Left ventricle myocardium inferior (tissue), 1 donor: ENCODE measurements at regions not wholly inside any gene's neighbourhood (a gene's known extent, or its start where the extent isn't known, plus 50 kb on each side); places are given as distances from the start of the nearest gene placed in this dataset.

ENCODE experiments used
- DNase-seq: peaks from one replicate; pipeline ENCODE4 v3.0.0-alpha.2; 2020
- H3K27ac ChIP-seq: fragments of 200-600 bp; replicated peaks from 2 replicates; pipeline ENCODE4 v1.8.0; 2021
- H3K27me3 ChIP-seq: fragments of 200-600 bp; 2 replicates; pipeline ENCODE4 v1.8.0; 2021; ENCODE audit warnings: low read depth
- H3K36me3 ChIP-seq: fragments of 200-600 bp; 2 replicates; pipeline ENCODE4 v1.8.0; 2021
- H3K4me1 ChIP-seq: fragments of 200-600 bp; 2 replicates; pipeline ENCODE4 v1.8.0; 2021
- H3K4me3 ChIP-seq: fragments of 200-600 bp; 2 replicates; pipeline ENCODE4 v1.8.0; 2021; ENCODE audit warnings: mild to moderate bottlenecking, moderate library complexity
- H3K9me3 ChIP-seq: fragments of 200-600 bp; replicated peaks from 2 replicates; pipeline ENCODE4 v1.8.0; 2021
- CTCF ChIP-seq: fragments of 200-600 bp; IDR thresholded peaks from 2 replicates; pipeline ENCODE4 v1.8.0; 2021; ENCODE audit warnings: antibody characterized with exemption, mild to moderate bottlenecking, borderline replicate concordance
- intact Hi-C: fragments of 100-400 bp; cut with micrococcal nuclease; formaldehyde crosslinking; loops from one replicate; pipeline ENCODE4 v1.11.0; 2022
- donor health status: DM: no; HTN: yes; CAD: no; lungs with severe emphysema.

- no peaks in the 10 kb centered on the region for H3K4me1 ChIP-seq
- peaks cover 11% of the 10 kb centered on the region for H3K9me3 ChIP-seq
- intact Hi-C loops, result no loop called here
- no peak overlapping the region for H3K4me3 ChIP-seq
- H3K36me3 ChIP-seq, result no peaks in the 10 kb centered on the region
- no peak for DNase-seq
- no peak for TF ChIP-seq CTCF
- no peaks in the 10 kb centered on the region for H3K27me3 ChIP-seq
- no peak overlapping the region for H3K27ac ChIP-seq
These were observed 1263.9 kb downstream of the FSCB start for GRCh38 chr14:43243168-43243567.

- H3K4me1 ChIP-seq, result no peaks in the 10 kb centered on the region
- no peak overlapping the region for H3K4me3 ChIP-seq
- H3K36me3 ChIP-seq, result no peaks in the 10 kb centered on the region
- no peaks in the 10 kb centered on the region for H3K27me3 ChIP-seq
- intact Hi-C loops, result no loop called here
- H3K27ac ChIP-seq, result no peak overlapping the region
- H3K9me3 ChIP-seq, result peaks cover 30% of the 10 kb centered on the region
- DNase-seq, result no peak
- TF ChIP-seq CTCF, result no peak
These were observed 1274.8 kb downstream of the FSCB start for GRCh38 chr14:43232261-43232660.

- TF ChIP-seq CTCF, result no peak
These were observed 1291.6 kb downstream of the FSCB start for GRCh38 chr14:43215524-43215923.

GRCh38 chr14:43207189-43207588, 1299.9 kb downstream of the FSCB start:
- Histone ChIP-seq H3K4me1 (no peaks in the 10 kb centered on the region), H3K4me3 (no peak overlapping the region), H3K36me3 (no peaks in the 10 kb centered on the region), H3K27ac (no peak overlapping the region), H3K9me3 (peaks cover 2% of the 10 kb centered on the region), H3K27me3 (no peaks in the 10 kb centered on the region)
- intact Hi-C loops, result no loop called here
- TF ChIP-seq CTCF, result no peak
- no peak for DNase-seq

More at GRCh38 chr14:43215524-43215923, 1291.6 kb downstream of the FSCB start:
- Histone ChIP-seq H3K9me3 (no peaks in the 10 kb centered on the region), H3K4me3 (no peak overlapping the region), H3K27me3 (no peaks in the 10 kb centered on the region), H3K4me1 (no peaks in the 10 kb centered on the region), H3K36me3 (no peaks in the 10 kb centered on the region), H3K27ac (no peak overlapping the region)
- intact Hi-C loops, result no loop called here
- no peak for DNase-seq

- H3K4me1 ChIP-seq, result no peaks in the 10 kb centered on the region
- no peaks in the 10 kb centered on the region for H3K36me3 ChIP-seq
- TF ChIP-seq CTCF, result no peak
- H3K9me3 ChIP-seq, result peaks cover 2% of the 10 kb centered on the region
- intact Hi-C loops, result no loop called here
- DNase-seq, result no peak
- no peak overlapping the region for H3K4me3 ChIP-seq
- H3K27ac ChIP-seq, result no peak overlapping the region
- no peaks in the 10 kb centered on the region for H3K27me3 ChIP-seq
These were observed 1302.3 kb downstream of the FSCB start for GRCh38 chr14:43204816-43205215.

- H3K36me3 ChIP-seq, result no peaks in the 10 kb centered on the region
- intact Hi-C loops, result no loop called here
- no peak for DNase-seq
- no peak overlapping the region for H3K27ac ChIP-seq
- no peaks in the 10 kb centered on the region for H3K27me3 ChIP-seq
- no peak overlapping the region for H3K4me3 ChIP-seq
- no peaks in the 10 kb centered on the region for H3K9me3 ChIP-seq
- H3K4me1 ChIP-seq, result no peaks in the 10 kb centered on the region
- no peak for TF ChIP-seq CTCF
These were observed 1306.6 kb downstream of the FSCB start for GRCh38 chr14:43200519-43200918.
